SK-N-SH (cell line): ENCODE measurements at regions not wholly inside any gene's neighbourhood (a gene's known extent, or its start where the extent isn't known, plus 50 kb on each side); places are given as distances from the start of the nearest gene placed in this dataset.

Experiments used
- CTCF ChIA-PET: fragments of 300-600, 350-600 bp; formaldehyde crosslinking; extraction: SDS; loops from one replicate; lab custom pipeline; 2021; lab: Yijun Ruan, JAX
- POLR2A ChIA-PET: fragments of 350-600 bp; sonication (Branson Sonifier 250); formaldehyde crosslinking; extraction: SDS; loops from one replicate; lab custom pipeline; 2020; ENCODE audit warnings: antibody characterized with exemption, inconsistent platforms; lab: Yijun Ruan, JAX
- DNase-seq: peaks from one replicate; pipeline ENCODE4 v3.0.0; 2012
- H2AFZ ChIP-seq: fragments of 200-600 bp; sonication (generic); 2 replicates; pipeline ENCODE4 v1.8.1; 2016; ENCODE audit warnings: antibody characterized with exemption, mild to moderate bottlenecking, low read depth
- H3F3A ChIP-seq: fragments of 200-600 bp; sonication (generic); replicated peaks from 2 replicates; pipeline ENCODE3; 2016; ENCODE audit warnings: antibody characterized with exemption, mild to moderate bottlenecking; ENCODE audit not compliant: insufficient read depth
- H3K27ac ChIP-seq, 2 experiments: fragments of 200-500 bp in 1 of 2; fragments of 200-600 bp in 1 of 2; sonication (Bioruptor generic) in 1 of 2; sonication (generic), shearing (Covaris generic) in 1 of 2; 2 replicates each; pipeline versions ENCODE4 v1.5.1 to v1.6.1; 2014 to 2016; ENCODE audit warnings: low read depth in 2 of 2, inconsistent platforms in 1 of 2, low read length in 1 of 2, mild to moderate bottlenecking in 1 of 2, mixed read lengths in 1 of 2
- H3K27me3 ChIP-seq: fragments of 200-600 bp; sonication (generic), shearing (Covaris generic); 2 replicates; pipeline ENCODE4 v1.6.1; 2016; ENCODE audit warnings: mixed run types; ENCODE audit not compliant: insufficient read depth
- H3K36me3 ChIP-seq, 2 experiments: fragments of 200-500 bp in 1 of 2; fragments of 200-600 bp in 1 of 2; sonication (Bioruptor generic) in 1 of 2; sonication (generic) in 1 of 2; replicated peaks in 1 of 2; 2 replicates each; pipeline versions ENCODE3 to v1.5.1; 2014 to 2016; ENCODE audit warnings: low read length in 1 of 2, mild to moderate bottlenecking in 1 of 2; ENCODE audit not compliant: insufficient read depth in 2 of 2, control insufficient read depth in 1 of 2
- H3K4me1 ChIP-seq, 2 experiments: fragments of 200-500 bp in 1 of 2; fragments of 200-600 bp in 1 of 2; sonication (Bioruptor generic) in 1 of 2; sonication (generic), shearing (Covaris generic) in 1 of 2; 2 replicates each; pipeline versions ENCODE4 v1.5.1 to v1.6.1; 2014 to 2016; ENCODE audit warnings: low read depth in 1 of 2, low read length in 1 of 2, mixed run types in 1 of 2; ENCODE audit not compliant: insufficient read depth in 2 of 2, control insufficient read depth in 1 of 2
- H3K4me2 ChIP-seq: fragments of 200-600 bp; sonication (generic), shearing (Covaris generic); 2 replicates; pipeline ENCODE4 v1.6.1; 2017; ENCODE audit warnings: mixed run types
- H3K4me3 ChIP-seq, 2 experiments: fragments of 200-500 bp in 1 of 2; fragments of 200-600 bp in 1 of 2; sonication (Bioruptor generic) in 1 of 2; sonication (generic), shearing (Covaris generic) in 1 of 2; 2 replicates each; pipeline versions ENCODE4 v1.5.1 to v1.8.1; 2014 to 2016; ENCODE audit warnings: low read depth in 2 of 2, inconsistent platforms in 1 of 2, low read length in 1 of 2, mild to moderate bottlenecking in 1 of 2, mixed read lengths in 1 of 2, moderate library complexity in 1 of 2
- H3K79me2 ChIP-seq: fragments of 200-600 bp; sonication (generic); 2 replicates; pipeline ENCODE4 v1.8.1; 2017; ENCODE audit warnings: mild to moderate bottlenecking; ENCODE audit not compliant: insufficient read depth
- H3K9ac ChIP-seq: fragments of 200-600 bp; sonication (generic); 2 replicates; pipeline ENCODE4 v1.6.1; 2017; ENCODE audit warnings: mixed run types
- H3K9me2 ChIP-seq: fragments of 200-600 bp; sonication (generic); 2 replicates; pipeline ENCODE4 v1.6.1; 2017; ENCODE audit warnings: mixed run types
- H3K9me3 ChIP-seq: fragments of 200-600 bp; sonication (generic); 2 replicates; pipeline ENCODE4 v1.6.1; 2017; ENCODE audit warnings: mixed run types, mild to moderate bottlenecking, moderate library complexity
- H4K20me1 ChIP-seq: fragments of 200-600 bp; sonication (generic); 2 replicates; pipeline ENCODE4 v1.6.1; 2017; ENCODE audit warnings: mild to moderate bottlenecking, mixed run types; ENCODE audit not compliant: insufficient read depth
- EP300 ChIP-seq, 2 experiments: IDR thresholded peaks; 2 replicates each; pipeline versions ENCODE4 v1.4.0 to v1.6.1; 2012; ENCODE audit warnings: borderline replicate concordance in 1 of 2, low read depth in 1 of 2, low read length in 1 of 2
- GATA2 ChIP-seq: sonication (generic); formaldehyde crosslinking; IDR thresholded peaks from 2 replicates; pipeline ENCODE4 v1.5.0; 2020; ENCODE audit warnings: mild to moderate bottlenecking, missing genetic modification reagents
- MEF2A ChIP-seq: IDR thresholded peaks from 2 replicates; pipeline ENCODE4 v1.4.0; 2012; ENCODE audit warnings: low read depth, borderline replicate concordance
- MXI1 ChIP-seq: IDR thresholded peaks from 2 replicates; pipeline ENCODE4 v1.6.1; 2012; ENCODE audit warnings: mild to moderate bottlenecking, low read depth, low read length, improper control_type of control experiment
- NFIC ChIP-seq: IDR thresholded peaks from 2 replicates; pipeline ENCODE4 v1.4.0; 2012; ENCODE audit warnings: borderline replicate concordance
- REST ChIP-seq: IDR thresholded peaks from 2 replicates; pipeline ENCODE4 v1.6.1; 2012; ENCODE audit warnings: mild to moderate bottlenecking, low read depth, low read length, moderate library complexity
- RFX5 ChIP-seq: IDR thresholded peaks from 2 replicates; pipeline ENCODE4 v1.6.1; 2012; ENCODE audit warnings: mild to moderate bottlenecking, improper control_type of control experiment, low read length
- SIN3A ChIP-seq: IDR thresholded peaks from 2 replicates; pipeline ENCODE4 v1.6.1; 2012; ENCODE audit warnings: low read depth, mild to moderate bottlenecking, low read length, moderate library complexity, borderline replicate concordance
- SMC3 ChIP-seq: IDR thresholded peaks from 2 replicates; pipeline ENCODE4 v1.6.1; 2012; ENCODE audit warnings: low read depth, low read length, improper control_type of control experiment
- TCF12 ChIP-seq: IDR thresholded peaks from 2 replicates; pipeline ENCODE4 v1.4.0; 2012
- USF1 ChIP-seq: IDR thresholded peaks from 2 replicates; pipeline ENCODE4 v1.4.0; 2012; ENCODE audit warnings: low read depth, borderline replicate concordance
- USF2 ChIP-seq: fragments of 150-350 bp; IDR thresholded peaks from 2 replicates; pipeline ENCODE4 v1.6.1; 2017; ENCODE audit warnings: antibody characterized with exemption, low read length, low read depth, borderline replicate concordance
- ZBTB33 ChIP-seq: IDR thresholded peaks from 2 replicates; pipeline ENCODE4 v1.4.0; 2012; ENCODE audit warnings: low read depth, borderline replicate concordance
- WGBS: methylation state at CpG from one replicate; pipeline ENCODE4 v1.1.6; 2017; ENCODE audit warnings: low lambda C conversion rate; 5-methylcytosine and 5-hydroxymethylcytosine counted together

- Histone ChIP-seq H3K79me2 (no peaks in the 10 kb centered on the region), H3K36me3 (no peaks in the 10 kb centered on the region)
- DNase-seq, result no peak
- TF ChIP-seq USF2 (no peak), EP300 (IDR thresholded peaks at IDR 0.05; ENCODE audit: borderline replicate concordance in 1 of 2, low read depth in 1 of 2, low read length in 1 of 2) (no peak), GATA2 (CRISPR knock-in tag) (no peak), USF1 (no peak), MXI1 (no peak), NFIC (no peak), SIN3A (no peak), REST (no peak), MEF2A (no peak), RFX5 (no peak), ZBTB33 (no peak), TCF12 (no peak), SMC3 (no peak)
- TF ChIP-seq, all 33 proteins: peak for 0
- Histone ChIP-seq H3K4me1 (peaks cover 0 to 15% of the 10 kb centered on the region in 2 experiments; a peak in 2 of 4 replicates), H4K20me1 (no peaks in the 10 kb centered on the region), H3K27me3 (no peaks in the 10 kb centered on the region), H3K4me2 (no peak overlapping the region), H3K9me3 (no peaks in the 10 kb centered on the region), H3K9ac (no peak overlapping the region), H3K27ac (no peak overlapping the region), H3K4me3 (no peak overlapping the region), H2AFZ (no peak overlapping the region), H3F3A (no peaks in the 10 kb centered on the region), H3K9me2 (no peaks in the 10 kb centered on the region)
- ChIA-PET POLR2A (no interaction called here), CTCF (no interaction called here)
- 46% methylated on average over 4 of the region's 4 CpGs for WGBS
Measured at GRCh38 chr13:105087945-105088344, 1447.5 kb downstream of the EFNB2 start.
